ENCODE measurements at regions not wholly inside any gene's neighbourhood (a gene's known extent, or its start where the extent isn't known, plus 50 kb on each side); places are given as distances from the start of the nearest gene placed in this dataset.
"Not testable (repeated sequence)": the region's sequence is repeated elsewhere in the genome, so short reads cannot be mapped to it uniquely, and the experiment has no call there.

GRCh38 chr10:78212060-78212785 lies 178.6 kb downstream of the RPS24 start:
- peak; percentile 73 for ATAC-seq

GRCh38 chr10:78212786-78213175 lies 179.1 kb downstream of the RPS24 start:
- ATAC-seq = no peak

GRCh38 chr10:78214955-78215354 lies 181.3 kb downstream of the RPS24 start:
- ATAC-seq = no peak

- no peak for ATAC-seq
Measured at GRCh38 chr10:78215645-78216044, 182.0 kb downstream of the RPS24 start.

GRCh38 chr10:78217336-78217735 lies 183.7 kb downstream of the RPS24 start:
- ATAC-seq = no peak

- no peak for ATAC-seq
Measured at GRCh38 chr10:78218798-78219490, 185.3 kb downstream of the RPS24 start.

GRCh38 chr10:78219568-78219967 lies 185.9 kb downstream of the RPS24 start:
- not testable (repeated sequence) for ATAC-seq

- ATAC-seq = no peak
Measured at GRCh38 chr10:78220781-78221180, 187.1 kb downstream of the RPS24 start.

GRCh38 chr10:78222096-78222790 lies 188.6 kb downstream of the RPS24 start:
- no peak for ATAC-seq

GRCh38 chr10:78223088-78223487 lies 189.4 kb downstream of the RPS24 start:
- no peak for ATAC-seq

- ATAC-seq = no peak
Measured at GRCh38 chr10:78224602-78225001, 190.9 kb downstream of the RPS24 start.

- ATAC-seq = no peak
Measured at GRCh38 chr10:78225594-78225993, 191.9 kb downstream of the RPS24 start.

GRCh38 chr10:78229489-78229888 lies 195.8 kb downstream of the RPS24 start:
- no peak for ATAC-seq

GRCh38 chr10:78229950-78230675 lies 196.4 kb downstream of the RPS24 start:
- no peak for ATAC-seq

GRCh38 chr10:78231327-78231726 lies 197.7 kb downstream of the RPS24 start:
- ATAC-seq = no peak

- no peak for ATAC-seq
Measured at GRCh38 chr10:78231939-78232338, 198.3 kb downstream of the RPS24 start.

- no peak for ATAC-seq
Measured at GRCh38 chr10:78236416-78237015, 202.9 kb downstream of the RPS24 start.

- ATAC-seq = not testable (repeated sequence)
Measured at GRCh38 chr10:78237951-78238350, 204.3 kb downstream of the RPS24 start.

GRCh38 chr10:78247266-78247665 lies 213.6 kb downstream of the RPS24 start:
- ATAC-seq = no peak

- no peak for ATAC-seq
Measured at GRCh38 chr10:78247821-78248220, 214.2 kb downstream of the RPS24 start.

- ATAC-seq = no peak
Measured at GRCh38 chr10:78248651-78249464, 215.2 kb downstream of the RPS24 start.

GRCh38 chr10:78249690-78250089 lies 216.0 kb downstream of the RPS24 start:
- no peak for ATAC-seq
